GM04503 (cell line): ENCODE measurements at regions not wholly inside any gene's neighbourhood (a gene's known extent, or its start where the extent isn't known, plus 50 kb on each side); places are given as distances from the start of the nearest gene placed in this dataset.

Source experiments
- DNase-seq: peaks from one replicate; pipeline ENCODE4 v3.0.0-alpha.2; 2012; ENCODE audit warnings: low read depth

DNA sequence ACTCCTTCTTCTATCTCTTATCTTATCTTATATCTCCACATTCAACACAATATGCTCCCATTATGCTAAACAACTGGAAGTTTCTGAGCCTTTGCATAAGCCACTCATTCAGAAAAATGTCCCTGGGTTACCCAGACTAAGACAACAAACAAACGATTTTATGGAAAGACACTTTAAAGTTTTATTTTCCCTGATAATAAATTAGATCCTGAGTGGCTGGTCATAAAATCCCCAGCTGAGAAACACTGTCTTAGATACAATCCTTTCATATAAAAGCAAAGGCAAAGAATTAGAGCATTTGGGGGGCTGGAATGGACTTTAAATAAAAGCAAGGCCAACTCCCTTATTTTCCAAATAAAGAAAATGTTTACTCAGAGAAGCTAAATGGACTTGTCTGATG lies 322.3 kb downstream of the GBE1 start:
- no peak for DNase-seq

DNA sequence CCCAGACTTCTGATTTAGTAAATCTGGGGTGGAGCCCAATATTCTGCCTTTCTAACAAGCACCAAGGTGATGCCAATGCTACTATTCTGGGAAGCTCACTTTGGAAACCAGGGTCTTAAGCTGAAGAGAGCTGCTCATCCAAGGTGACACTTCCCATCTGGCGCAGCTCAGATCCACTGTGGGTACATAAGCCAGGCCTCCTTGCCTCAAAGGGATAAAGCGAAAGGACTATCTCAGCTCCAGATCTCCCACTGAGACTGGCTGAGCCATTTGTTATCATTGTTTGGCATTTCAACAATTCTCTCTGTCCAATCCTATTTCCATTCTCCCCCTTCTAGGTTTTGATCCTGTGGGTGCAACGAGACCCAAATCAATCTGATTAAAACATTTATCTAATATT lies 323.8 kb downstream of the GBE1 start:
- DNase-seq = no peak

DNA sequence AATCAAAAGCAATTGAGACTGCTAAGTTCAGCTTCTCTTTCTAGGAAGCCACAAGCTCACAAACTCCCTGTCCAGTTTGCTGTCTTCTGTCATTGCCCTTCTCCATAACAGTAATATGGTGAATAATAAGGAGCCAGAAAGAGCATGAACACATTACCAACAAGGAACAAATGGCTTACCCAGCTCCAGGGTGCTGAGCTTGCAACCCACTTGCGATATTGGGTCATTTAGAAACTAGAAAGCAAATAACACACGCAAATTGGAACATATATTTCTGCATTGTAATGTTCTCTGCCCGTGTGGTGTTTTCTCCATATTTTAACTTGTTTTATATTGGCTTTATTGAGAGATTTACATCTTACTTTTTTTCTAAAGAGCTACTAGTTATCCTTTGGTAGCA lies 325.3 kb downstream of the GBE1 start:
- no peak for DNase-seq

DNA sequence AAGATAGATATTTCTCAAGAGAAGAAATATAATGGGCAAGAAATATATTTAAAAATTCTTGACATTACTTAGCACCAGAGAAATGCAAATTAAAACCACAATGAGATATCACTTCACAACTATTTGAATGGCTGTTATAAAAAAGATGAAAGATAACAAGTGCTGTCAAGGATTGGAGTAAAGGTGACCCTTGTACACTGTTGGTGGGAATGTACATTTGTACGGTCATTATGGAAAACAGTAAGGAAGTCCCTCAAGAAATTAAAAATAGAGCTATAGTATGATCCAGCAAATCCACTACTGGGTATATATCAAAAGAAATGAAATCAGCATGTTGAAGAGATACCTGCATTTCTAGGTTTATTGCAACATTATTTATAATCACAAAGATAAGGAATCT lies 326.4 kb downstream of the GBE1 start:
- DNase-seq = no peak

DNA sequence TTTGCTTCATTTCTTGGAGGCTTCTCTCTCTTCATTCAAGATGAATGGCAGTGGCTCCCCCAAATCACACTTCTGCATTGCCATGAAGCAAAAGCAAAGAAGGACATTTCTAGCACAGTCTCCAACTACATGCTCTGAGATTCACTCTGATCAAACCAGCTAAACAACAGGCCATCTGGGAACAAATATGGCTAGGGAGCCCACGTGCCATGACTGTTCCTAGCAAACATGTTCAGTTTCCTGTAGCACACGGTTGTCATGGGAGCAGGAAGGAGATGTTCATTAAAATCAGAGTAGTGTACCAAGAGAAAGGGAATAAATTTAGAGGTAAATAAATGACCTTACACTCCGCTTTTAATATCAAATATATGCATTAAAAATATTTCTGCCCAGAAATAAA lies 327.3 kb downstream of the GBE1 start:
- no peak for DNase-seq

DNA sequence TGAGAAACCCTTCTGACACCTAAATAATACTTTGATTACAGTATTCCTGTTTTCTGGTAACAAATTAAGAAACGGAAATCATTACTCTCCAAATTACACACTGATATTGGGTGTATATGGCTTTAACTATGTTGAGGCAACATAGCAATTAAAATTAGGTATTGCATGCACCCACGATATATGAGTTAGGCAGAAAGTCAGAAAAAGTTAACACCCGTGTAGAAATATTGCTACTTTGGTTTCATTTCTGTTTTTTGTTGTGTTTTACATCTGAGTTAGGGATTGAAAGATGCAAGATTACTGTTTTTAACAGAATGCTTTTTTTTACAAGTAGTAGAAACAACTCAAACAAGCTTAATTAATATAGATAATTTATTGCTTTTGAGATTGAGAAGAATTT lies 327.8 kb downstream of the GBE1 start:
- DNase-seq = no peak

DNA sequence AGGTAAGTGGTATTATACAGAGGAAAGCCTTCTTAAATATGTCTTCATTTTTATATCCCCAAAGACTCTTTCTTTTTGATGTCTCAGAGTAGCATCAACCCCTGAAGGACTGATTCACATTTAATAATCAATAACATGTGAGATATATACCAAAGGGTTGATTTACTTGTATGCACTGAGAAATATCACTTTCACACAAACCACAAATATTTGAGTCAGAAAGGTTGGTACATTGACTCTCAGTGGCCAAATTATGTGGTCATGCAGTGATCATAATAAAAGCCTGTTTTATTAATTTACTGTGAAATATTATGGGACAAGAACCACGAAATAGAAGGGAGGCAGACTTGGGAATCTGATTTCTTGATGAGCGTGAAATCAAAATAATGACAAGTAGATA lies 329.0 kb downstream of the GBE1 start:
- no peak for DNase-seq

DNA sequence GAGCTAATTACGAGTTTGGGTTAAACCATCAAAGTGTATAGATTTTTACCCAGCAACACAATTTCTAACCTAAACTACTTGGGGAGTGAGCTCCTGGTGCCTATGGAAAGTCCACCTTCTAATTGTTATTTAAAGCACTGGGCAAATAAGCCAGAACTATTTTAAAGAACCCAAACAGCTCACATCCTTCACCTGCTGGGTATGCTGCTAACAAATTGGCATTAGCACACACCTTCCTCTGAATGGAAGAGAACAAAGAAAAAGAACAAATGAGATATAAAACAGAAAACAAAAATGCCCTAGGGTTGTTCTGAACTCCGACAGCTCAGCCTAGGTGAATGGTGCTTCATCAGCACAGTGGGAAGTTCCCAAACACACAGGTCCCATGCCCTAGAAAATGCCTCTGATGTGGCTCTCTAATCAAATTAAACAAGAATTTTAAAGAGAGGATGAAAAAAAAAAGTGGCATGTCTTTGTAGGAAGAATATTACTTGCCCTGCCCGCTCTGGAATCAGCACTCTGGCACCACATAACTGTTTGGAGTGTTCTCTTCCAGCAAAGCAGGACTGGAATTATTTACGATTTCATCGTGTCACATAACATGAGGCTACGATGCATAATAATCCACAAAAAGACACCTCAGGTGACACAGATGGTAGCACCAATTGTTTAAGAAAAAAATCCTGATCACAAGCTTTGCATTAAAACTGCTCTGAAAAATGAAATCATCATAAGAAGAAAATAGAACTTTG lies 334.4 kb downstream of the GBE1 start:
- DNase-seq = no peak

DNA sequence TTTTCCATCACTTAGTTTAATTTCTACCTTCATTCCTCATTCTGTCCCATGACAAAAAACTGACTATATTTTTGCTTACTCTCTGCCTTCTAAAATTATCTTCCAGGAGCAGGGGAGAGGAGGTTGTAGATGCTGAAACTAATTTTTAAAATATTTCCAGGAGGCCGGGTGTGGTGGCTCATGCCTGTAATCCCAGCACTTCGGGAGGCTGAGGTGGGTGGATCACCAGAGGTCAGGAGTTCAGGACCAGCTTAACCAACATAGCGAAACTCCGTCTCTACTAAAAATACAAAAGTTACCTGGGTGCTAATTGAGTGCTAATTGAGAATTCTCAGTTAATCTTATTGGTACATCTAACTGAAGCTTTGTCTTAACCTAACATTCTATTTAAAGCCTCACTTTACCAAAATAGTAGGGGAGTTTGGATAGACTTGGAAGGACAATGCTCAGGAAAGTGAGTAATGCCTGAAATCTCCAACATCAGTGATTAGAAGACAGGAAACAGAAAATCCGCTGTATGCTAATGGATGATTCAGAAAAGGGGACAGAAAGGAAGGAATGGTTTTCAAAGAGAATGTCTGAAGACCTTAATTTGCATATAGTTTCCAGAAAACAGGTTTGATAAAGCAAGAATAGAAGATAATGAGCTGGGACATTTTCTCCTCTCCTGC lies 336.1 kb downstream of the GBE1 start:
- no peak for DNase-seq

DNA sequence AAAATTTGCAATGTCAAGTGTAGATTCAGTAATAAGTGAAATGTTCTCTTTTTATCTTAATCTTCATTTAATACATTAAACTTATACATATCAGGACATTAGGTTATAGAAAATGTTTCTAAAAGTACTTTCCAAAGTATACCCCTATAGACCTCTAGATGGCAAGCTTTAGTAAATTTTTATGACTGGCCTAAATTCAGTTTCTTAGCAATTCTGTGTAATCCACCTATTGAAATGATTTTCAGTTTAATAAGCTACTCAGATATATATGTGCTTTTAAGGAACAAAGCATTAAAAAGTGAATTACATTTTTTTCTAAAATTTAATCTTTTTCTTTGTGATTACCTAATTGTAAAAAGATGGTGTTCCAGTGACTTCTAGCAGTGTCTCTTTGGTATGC lies 342.2 kb downstream of the GBE1 start:
- no peak for DNase-seq

DNA sequence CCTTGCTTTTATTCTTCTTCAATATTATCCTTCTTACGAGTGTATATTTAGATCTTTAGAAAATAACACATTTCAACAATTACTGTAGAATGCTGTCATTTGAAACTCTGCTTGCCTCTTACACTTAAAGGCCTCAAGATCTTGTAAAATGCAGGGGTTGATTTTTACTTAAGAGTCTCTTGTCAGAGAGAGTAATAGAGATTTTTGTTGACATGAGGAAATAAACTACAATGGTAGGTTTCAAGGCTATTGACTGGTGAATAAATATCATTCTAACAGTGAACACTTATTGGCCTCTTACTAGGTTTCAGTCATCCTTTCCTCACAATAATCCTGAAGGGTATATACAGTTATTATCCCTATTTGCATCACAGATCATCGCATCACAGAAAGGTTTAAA lies 344.6 kb downstream of the GBE1 start:
- no peak for DNase-seq

DNA sequence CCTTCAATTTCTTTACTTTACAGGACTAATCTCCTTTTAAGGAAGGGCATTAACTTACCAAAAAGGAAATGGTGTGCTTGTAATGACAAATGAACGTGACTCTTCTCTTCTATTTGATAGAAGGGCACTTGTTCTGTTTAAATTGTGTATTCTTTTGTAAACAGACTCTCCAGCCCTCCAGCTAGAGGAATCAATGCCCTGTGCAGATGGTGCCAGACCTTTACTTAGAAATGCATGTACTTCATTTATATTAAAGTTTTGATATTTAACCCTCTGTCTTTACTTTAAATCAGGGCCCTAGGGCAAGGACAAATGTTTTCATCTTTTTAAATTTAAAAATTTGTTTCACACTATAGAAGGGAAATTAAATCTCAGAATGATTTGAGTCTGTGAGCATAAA lies 355.1 kb downstream of the GBE1 start:
- DNase-seq = no peak

DNA sequence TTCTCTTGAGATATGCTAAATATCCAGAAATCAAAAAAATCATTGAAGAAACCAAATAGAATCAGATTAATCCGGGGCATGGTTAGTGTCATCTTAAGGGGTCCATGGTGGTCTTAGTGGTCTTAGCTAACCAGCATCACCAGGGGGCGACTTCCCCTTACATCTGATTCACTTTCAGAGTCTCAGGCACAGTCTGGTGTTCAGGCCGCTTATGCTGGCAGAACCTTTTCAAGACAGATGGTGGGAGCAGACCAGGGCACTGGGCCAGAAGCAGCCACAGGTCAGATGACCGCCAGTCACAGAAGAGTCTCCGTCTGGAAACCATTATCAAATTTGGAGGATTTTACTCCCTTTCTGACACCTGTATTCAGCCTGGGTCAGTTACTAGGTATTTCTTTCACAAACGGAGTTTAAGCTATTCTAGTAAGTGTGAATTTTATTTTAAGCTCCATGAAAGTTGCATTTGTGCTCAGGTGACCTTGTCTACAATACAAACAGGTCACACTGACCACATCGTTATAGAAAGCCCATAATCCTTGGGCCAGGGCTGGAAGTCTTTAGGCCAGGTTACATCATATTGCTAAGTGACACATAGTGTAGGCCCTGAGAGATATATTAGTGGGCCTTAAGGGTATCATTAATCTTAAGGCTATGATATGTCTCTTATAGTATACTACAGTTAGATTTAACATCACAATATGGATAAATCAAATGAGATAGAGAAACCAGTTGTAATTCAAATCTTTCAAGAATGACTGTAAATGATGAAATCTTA lies 365.5 kb downstream of the GBE1 start:
- no peak for DNase-seq

DNA sequence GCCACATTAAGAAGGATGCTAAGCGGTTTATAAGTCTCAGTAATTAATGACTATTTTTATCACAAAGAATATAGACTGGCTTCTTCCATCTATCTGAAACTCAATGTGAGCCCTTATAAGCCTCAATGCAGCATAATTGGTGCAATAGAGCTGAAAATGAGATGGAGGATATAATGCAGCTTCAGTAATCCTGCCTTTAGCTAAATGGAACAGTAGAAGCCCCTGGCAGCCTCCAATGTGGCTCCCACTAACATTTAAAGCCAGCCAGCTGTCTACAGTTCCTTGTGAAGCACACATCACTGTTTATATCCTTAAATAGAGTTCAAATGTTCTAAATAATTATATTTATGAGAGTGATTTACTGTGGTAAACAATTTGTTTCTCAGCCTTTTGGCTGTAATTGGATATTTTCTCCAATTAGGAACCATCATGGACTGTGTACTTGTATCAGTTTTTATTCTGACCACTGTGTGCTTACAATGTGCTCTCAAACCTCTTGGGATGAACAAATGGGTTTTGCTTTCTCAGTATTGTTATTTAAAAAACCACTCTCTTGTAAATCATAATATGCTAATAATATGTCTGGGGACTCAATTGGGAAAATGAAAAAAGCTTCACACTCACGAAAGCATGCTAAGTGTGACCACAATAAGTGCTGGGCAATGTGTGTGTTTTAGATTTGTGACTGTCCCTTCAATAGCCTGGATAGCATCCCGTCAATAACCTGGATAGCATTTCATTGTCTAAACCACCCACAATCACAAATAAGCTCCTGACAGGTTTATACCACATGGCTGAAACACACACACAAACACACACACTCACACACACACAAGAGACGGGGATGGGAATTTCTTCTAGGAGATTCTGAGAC lies 366.6 kb downstream of the GBE1 start:
- no peak for DNase-seq

DNA sequence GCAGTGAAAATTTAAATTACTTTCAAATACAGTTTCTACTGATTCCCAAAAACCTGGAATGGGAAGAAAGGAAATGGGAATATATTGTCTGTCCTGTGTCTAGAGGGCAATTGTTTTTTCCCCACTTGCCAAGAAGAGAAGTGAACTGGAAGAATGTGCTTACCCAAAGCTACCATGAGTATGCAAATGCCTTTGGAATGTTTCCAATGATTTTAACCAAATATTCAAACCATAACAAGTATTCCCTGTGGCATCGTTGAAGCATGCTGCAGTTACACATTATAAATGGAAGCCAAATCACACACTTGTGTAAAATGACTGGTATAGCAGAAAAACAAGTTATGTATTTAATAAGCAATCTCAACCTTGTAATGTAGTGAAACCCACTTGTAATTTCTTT lies 368.2 kb downstream of the GBE1 start:
- DNase-seq = peak; percentile 1

DNA sequence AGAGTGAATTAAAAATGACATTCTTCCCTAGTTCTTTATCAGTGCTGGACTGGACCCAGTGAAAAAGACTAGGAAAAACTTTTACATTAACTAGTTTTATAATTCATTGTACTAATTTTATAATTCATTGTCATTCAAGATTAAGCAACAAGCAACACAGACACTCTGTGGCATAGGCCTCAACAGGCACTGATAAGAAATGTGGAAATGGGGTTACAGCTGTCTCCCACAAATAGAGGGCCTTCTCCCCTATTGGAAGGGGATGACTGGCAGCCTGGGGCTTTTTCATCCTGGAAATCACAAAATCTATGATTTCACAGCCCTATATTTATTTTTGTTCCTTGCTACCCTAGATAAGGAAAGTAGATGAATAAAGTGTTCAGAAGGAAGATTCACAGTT lies 370.6 kb downstream of the GBE1 start:
- no peak for DNase-seq

DNA sequence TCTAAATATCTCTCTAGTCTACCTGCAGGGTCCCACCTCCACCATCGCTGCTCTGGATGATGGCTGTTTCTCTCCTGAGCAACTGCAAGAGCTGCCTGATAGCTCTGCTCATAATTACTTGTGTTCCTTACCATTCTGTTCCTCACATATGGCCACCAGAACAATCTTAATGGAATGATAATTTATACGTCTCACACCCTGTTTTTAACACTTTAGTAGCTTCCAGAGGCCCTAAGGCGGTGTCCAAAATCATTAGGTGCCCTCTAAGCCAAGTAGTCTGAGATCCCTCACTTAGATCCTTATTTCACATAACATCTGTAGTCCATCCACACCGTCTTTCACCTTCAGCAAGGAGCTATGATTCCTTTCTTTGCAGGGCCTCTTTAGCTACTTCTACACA lies 373.3 kb downstream of the GBE1 start:
- DNase-seq = no peak

DNA sequence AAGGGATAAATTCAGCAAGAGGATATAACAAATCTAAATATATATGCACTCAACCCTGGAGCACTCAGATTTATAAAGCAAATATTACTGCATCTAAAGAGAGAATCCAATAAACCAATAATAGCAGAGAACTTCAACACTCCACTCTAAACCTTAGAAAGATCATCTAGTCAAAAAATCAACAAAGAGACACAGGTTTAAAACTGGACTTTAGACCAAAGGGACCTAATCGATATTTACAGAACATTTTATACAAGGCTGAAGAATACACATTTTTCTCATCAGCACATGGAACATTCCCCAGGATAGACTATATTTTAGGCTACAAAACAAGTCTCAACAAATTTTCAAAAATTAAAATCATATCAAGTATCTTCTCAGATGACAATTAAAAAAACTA lies 379.0 kb downstream of the GBE1 start:
- no peak for DNase-seq

DNA sequence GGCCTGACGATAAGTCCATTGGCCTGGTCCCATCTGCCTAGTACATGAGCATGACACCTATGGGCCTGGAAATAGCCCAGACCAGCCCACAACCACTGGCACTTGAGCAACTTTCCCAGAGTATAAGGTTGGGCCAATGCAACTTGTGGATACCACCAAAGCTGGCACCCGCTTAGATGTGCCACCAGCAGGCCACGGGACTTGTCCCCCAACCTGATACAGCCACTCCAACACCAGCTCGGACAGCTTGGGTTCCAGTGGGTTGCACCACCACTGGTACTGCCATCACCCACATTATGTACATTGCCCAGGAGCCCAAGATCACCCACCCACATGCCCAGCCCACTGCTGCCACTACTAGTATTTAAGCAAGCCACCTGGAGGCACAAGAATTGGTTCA lies 381.2 kb downstream of the GBE1 start:
- DNase-seq = no peak

DNA sequence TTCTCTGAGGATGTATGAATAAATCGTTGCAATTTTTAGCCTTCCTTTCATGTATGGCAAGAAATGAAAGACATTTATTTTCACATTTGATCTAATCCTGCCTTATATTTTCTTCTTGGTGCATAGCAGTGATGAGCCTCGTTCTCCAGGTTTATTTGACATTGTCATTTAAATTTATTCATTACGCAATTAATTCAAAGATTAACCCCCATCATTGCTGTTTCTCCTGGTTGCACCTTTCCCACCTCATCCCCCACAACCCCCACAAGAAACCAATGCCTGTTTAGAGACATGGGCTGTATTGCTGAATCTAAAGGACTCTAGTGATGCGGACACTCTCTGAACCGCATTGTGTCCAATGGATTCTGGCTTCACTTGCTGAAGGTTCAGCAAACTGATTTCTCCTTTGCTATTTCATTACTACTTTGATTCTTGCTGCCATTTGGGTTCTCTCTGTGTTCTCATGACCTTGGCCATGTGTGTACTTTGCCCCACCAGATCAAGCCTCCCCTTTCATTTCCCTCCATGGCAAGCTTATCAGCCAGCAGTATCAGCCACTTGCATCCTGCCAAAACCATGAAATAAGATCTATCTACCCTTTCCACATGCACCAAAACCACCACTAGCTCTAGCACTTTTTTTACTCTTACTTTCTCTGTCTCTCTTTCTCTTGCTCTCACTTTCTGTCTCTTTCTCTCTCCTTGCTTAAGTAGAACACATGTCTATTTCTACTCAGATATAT lies 382.7 kb downstream of the GBE1 start:
- DNase-seq = no peak

DNA sequence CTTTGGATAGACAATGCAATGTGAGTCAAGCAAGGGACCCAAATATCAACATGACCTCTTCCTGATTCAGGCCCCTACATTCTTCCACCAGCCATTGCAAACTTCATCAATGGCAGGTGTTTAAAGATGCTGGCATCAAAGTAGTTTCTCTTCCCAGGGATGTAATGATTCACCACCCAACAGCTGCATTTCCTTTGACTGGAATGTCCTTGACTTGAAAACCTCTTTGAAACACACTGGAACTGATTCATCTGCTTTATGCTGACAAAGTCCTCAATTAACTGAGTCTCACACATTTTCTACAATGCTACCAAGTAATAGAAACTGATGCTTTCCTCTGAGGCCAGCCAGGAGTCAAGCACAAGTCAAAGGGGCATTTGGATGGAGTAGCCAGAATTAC lies 385.5 kb downstream of the GBE1 start:
- no peak for DNase-seq

DNA sequence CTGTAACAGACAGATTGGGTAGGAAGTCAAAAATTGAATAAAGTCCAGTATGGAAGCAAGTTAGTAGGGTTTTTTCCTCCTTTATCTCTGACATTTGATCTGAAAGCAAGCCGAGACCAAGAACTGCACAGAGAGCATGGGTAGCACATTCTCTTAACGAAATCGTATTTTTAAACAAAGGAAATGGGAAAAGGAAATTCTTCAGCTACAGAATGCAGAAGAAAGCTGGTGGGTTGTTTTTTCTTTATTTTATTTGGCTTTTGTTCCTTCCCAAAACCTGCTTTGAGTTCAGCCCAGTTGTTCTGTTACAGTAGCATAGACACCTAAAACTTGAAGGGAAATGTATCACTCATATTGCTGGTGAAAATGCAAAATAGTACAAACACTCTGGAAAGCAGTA lies 397.0 kb downstream of the GBE1 start:
- DNase-seq = no peak
